Transverse colon (tissue), 4 donors: ENCODE measurements at regions not wholly inside any gene's neighbourhood (a gene's known extent, or its start where the extent isn't known, plus 50 kb on each side); places are given as distances from the start of the nearest gene placed in this dataset.

Experiments
- DNase-seq: peaks from one replicate; pipeline ENCODE4 v3.0.0-alpha.2; 2019
- H3K27ac ChIP-seq, 4 donors: fragments of 200-600 bp; sonication (generic); 2 replicates each; pipeline ENCODE4 v1.5.1; 2016 to 2018; ENCODE audit warnings: inconsistent platforms in 4 of 4
- H3K27me3 ChIP-seq: fragments of 200-600 bp; sonication (generic); 2 replicates; pipeline ENCODE4 v1.5.1; 2017; ENCODE audit warnings: inconsistent platforms
- H3K36me3 ChIP-seq, 4 donors: fragments of 200-600 bp; sonication (generic); 2 replicates each; pipeline ENCODE4 v1.5.1; 2017 to 2019; ENCODE audit warnings: inconsistent platforms in 4 of 4
- H3K4me1 ChIP-seq, 4 donors: fragments of 200-600 bp; sonication (generic); 2 replicates each; pipeline ENCODE4 v1.5.1; 2017 to 2020; ENCODE audit warnings: inconsistent platforms in 4 of 4
- H3K4me3 ChIP-seq, 4 donors: fragments of 200-600 bp; sonication (generic); 1 replicate in 1 of 4; 2 replicates in 3 of 4; pipeline versions ENCODE4 v1.5.1 to v1.6.1; 2017 to 2019; ENCODE audit warnings: inconsistent platforms in 4 of 4
- H3K9me3 ChIP-seq, 2 donors: fragments of 200-600 bp; sonication (generic); 2 replicates each; pipeline ENCODE4 v1.5.1; 2017 to 2019; ENCODE audit warnings: inconsistent platforms in 2 of 2
- CTCF ChIP-seq, 5 experiments: fragments of 200-600 bp in 3 of 5; fragments of 450-650 bp in 2 of 5; sonication (generic) in 3 of 5; IDR thresholded peaks; 1 replicate in 2 of 5; 2 replicates in 3 of 5; pipeline ENCODE4 v1.5.1; 2016 to 2017; ENCODE audit warnings: antibody characterized with exemption in 5 of 5, inconsistent platforms in 3 of 5, mild to moderate bottlenecking in 2 of 5, moderate library complexity in 1 of 5
- EP300 ChIP-seq: sonication (generic); formaldehyde crosslinking; IDR thresholded peaks from one replicate; pipeline ENCODE4 v1.6.1; 2017; ENCODE audit warnings: antibody characterized with exemption, low read depth
- POLR2A ChIP-seq: fragments of 450-650 bp; IDR thresholded peaks from one replicate; pipeline ENCODE4 v1.6.1; 2016; ENCODE audit warnings: antibody characterized with exemption, mild to moderate bottlenecking, moderate library complexity
- POLR2AphosphoS5 ChIP-seq, 3 donors: sonication (generic); formaldehyde crosslinking; IDR thresholded peaks; one replicate each; pipeline ENCODE4 v1.6.1; 2016; ENCODE audit warnings: antibody characterized with exemption in 3 of 3
- WGBS, 2 donors: methylation state at CpG; one replicate each; pipeline ENCODE4 v1.1.5; 2018; ENCODE audit warnings: low coverage in 1 of 2; 5-methylcytosine and 5-hydroxymethylcytosine counted together
- in situ Hi-C, 4 donors: fragments of 200-750 bp; cut with MboI; loops; one replicate each; pipeline versions ENCODE4 v1.15.0 to v1.15.1; 2017; ENCODE audit warnings: low sequenced_read_pairs in 3 of 4, low pct_ligation_motif_present in 1 of 4, low pct_unique_long_range_greater_than_20kb in 1 of 4
- intact Hi-C: fragments of 100-400 bp; cut with DNase I; formaldehyde crosslinking; loops from one replicate; pipeline ENCODE4 v1.15.1; 2023; ENCODE audit warnings: low total_unique reads

GRCh38 chr6:16006681-16007080, 122.2 kb upstream of the MYLIP start:
- Histone ChIP-seq H3K4me3 (no peak overlapping the region), H3K9me3 (no peaks in the 10 kb centered on the region), H3K4me1 (no peaks in the 10 kb centered on the region), H3K27me3 (no peaks in the 10 kb centered on the region), H3K27ac (no peak overlapping the region), H3K36me3 (no peaks in the 10 kb centered on the region)
- TF ChIP-seq CTCF (IDR thresholded peaks at IDR 0.05) (no peak), EP300 (no peak), POLR2AphosphoS5 (IDR thresholded peaks at IDR 0.05) (no peak)
- DNase-seq, result no peak
- WGBS, 2 donors, result 85 to 86% methylated on average over 1 to 3 of the region's 3 CpGs
- intact Hi-C loops, result no loop called here
- in situ Hi-C loops, result no loop called here

GRCh38 chr6:16004934-16005679, 123.8 kb upstream of the MYLIP start:
- in situ Hi-C loops, result no loop called here
- Histone ChIP-seq H3K27me3 (no peaks in the 10 kb centered on the region), H3K36me3 (no peaks in the 10 kb centered on the region), H3K4me1 (no peaks in the 10 kb centered on the region), H3K4me3 (no peak overlapping the region), H3K9me3 (no peaks in the 10 kb centered on the region), H3K27ac (no peak overlapping the region)
- TF ChIP-seq CTCF (IDR thresholded peaks at IDR 0.05) (no peak), POLR2AphosphoS5 (IDR thresholded peaks at IDR 0.05) (no peak), POLR2A (no peak), EP300 (no peak)
- WGBS, 2 donors, result 55 to 63% methylated on average over 5 of the region's 5 CpGs
- intact Hi-C loops, result no loop called here
- no peak for DNase-seq

- Histone ChIP-seq H3K9me3 (no peaks in the 10 kb centered on the region), H3K27me3 (no peaks in the 10 kb centered on the region), H3K4me1 (no peaks in the 10 kb centered on the region), H3K36me3 (no peaks in the 10 kb centered on the region), H3K4me3 (no peak overlapping the region), H3K27ac (no peak overlapping the region)
- in situ Hi-C loops (no loop called here), intact Hi-C loops (no loop called here)
- 86 to 100% methylated on average over 1 to 2 of the region's 2 CpGs for WGBS, 2 donors
- TF ChIP-seq EP300 (no peak), POLR2AphosphoS5 (IDR thresholded peaks at IDR 0.05) (no peak), CTCF (IDR thresholded peaks at IDR 0.05) (no peak), POLR2A (no peak)
- DNase-seq, result no peak
Observed at GRCh38 chr6:16003197-16003491, 125.7 kb upstream of the MYLIP start.

GRCh38 chr6:16002332-16003196, 126.3 kb upstream of the MYLIP start:
- Histone ChIP-seq H3K4me3 (no peak overlapping the region), H3K27ac (no peak overlapping the region), H3K4me1 (no peaks in the 10 kb centered on the region), H3K36me3 (no peaks in the 10 kb centered on the region), H3K9me3 (no peaks in the 10 kb centered on the region), H3K27me3 (no peaks in the 10 kb centered on the region)
- in situ Hi-C loops, result no loop called here
- 90 to 95% methylated on average over 8 to 14 of the region's 14 CpGs for WGBS, 2 donors
- intact Hi-C loops, result no loop called here
- DNase-seq, result no peak
- TF ChIP-seq POLR2AphosphoS5 (IDR thresholded peaks at IDR 0.05) (no peak), CTCF (IDR thresholded peaks at IDR 0.05) (no peak), EP300 (no peak), POLR2A (no peak)
